Retinal pigment epithelial cell (primary cell): ENCODE measurements at regions not wholly inside any gene's neighbourhood (a gene's known extent, or its start where the extent isn't known, plus 50 kb on each side); places are given as distances from the start of the nearest gene placed in this dataset.

Experiments
- DNase-seq: peaks from one replicate; pipeline ENCODE4 v3.0.0-alpha.2; 2010; ENCODE audit warnings: low read depth
- H3K4me3 ChIP-seq: 2 replicates; pipeline ENCODE4 v1.5.1; 2011; ENCODE audit warnings: mild to moderate bottlenecking, low read length, control low read depth, moderate library complexity
- CTCF ChIP-seq: conservative IDR thresholded peaks from 2 replicates; pipeline ENCODE4 v1.5.1; 2011; ENCODE audit warnings: low read depth, low read length, control low read depth, inconsistent platforms

- no peak overlapping the region for H3K4me3 ChIP-seq
- DNase-seq = no peak
- TF ChIP-seq CTCF = no peak
Observed at GRCh38 chr4:26080870-26081628, 167.0 kb downstream of the SMIM20 start.

- H3K4me3 ChIP-seq = no peak overlapping the region
- peak; percentile 66 for TF ChIP-seq CTCF
- DNase-seq = peak; percentile 49
Observed at GRCh38 chr4:26081795-26082498, 167.9 kb downstream of the SMIM20 start.

- TF ChIP-seq CTCF = no peak
- H3K4me3 ChIP-seq = no peak overlapping the region
- no peak for DNase-seq
Observed at GRCh38 chr4:26082565-26082964, 168.5 kb downstream of the SMIM20 start.

GRCh38 chr4:26083987-26084386 lies 170.0 kb downstream of the SMIM20 start:
- peak; percentile 80 for DNase-seq
- no peak overlapping the region for H3K4me3 ChIP-seq
- no peak for TF ChIP-seq CTCF

- TF ChIP-seq CTCF = peak; percentile 17
- H3K4me3 ChIP-seq = no peak overlapping the region
- no peak for DNase-seq
Observed at GRCh38 chr4:26084414-26084813, 170.4 kb downstream of the SMIM20 start.

DNA sequence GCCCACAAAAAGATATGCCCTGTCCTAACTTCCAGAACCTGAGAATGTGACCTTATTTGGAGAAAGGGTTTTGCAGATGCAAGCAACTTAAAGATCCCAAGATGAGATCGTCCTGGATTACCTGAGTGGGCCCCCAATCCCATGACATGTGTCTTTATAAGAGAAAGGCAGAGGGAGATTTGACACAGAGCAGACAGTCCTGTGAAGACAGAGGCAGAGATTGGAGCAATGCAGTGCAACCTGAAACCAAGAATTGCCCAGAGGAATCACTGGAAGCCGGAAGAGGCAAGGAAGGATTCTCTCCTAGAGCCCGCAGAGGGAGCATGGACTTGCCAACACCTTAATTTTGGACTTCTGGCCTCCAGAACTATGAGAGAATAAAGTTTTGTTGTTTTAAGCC lies 171.5 kb downstream of the SMIM20 start:
- no peak for DNase-seq
- no peak overlapping the region for H3K4me3 ChIP-seq
- no peak for TF ChIP-seq CTCF
